ENCODE measurements at regions not wholly inside any gene's neighbourhood (a gene's known extent, or its start where the extent isn't known, plus 50 kb on each side); places are given as distances from the start of the nearest gene placed in this dataset.
"Not testable (repeated sequence)": the region's sequence is repeated elsewhere in the genome, so short reads cannot be mapped to it uniquely, and the experiment has no call there.

GRCh38 chr6:106800379-106800778 lies 171.0 kb downstream of the QRSL1 start:
- DNase-seq (ENCODE audit: low read depth, low spot score), result no peak

GRCh38 chr6:106799031-106799894 lies 169.9 kb downstream of the QRSL1 start:
- peak; percentile 95 for DNase-seq (ENCODE audit: low read depth, low spot score)

- no peak for DNase-seq (ENCODE audit: low read depth, low spot score)
Measured at GRCh38 chr6:106797186-106797585, 167.8 kb downstream of the QRSL1 start.

GRCh38 chr6:106796781-106797180 lies 167.4 kb downstream of the QRSL1 start:
- DNase-seq (ENCODE audit: low read depth, low spot score), result no peak

- DNase-seq (ENCODE audit: low read depth, low spot score), result no peak
Measured at GRCh38 chr6:106794129-106794528, 164.8 kb downstream of the QRSL1 start.

- DNase-seq (ENCODE audit: low read depth, low spot score), result no peak
Measured at GRCh38 chr6:106792536-106793236, 163.3 kb downstream of the QRSL1 start.

GRCh38 chr6:106790935-106791334 lies 161.6 kb downstream of the QRSL1 start:
- DNase-seq (ENCODE audit: low read depth, low spot score), result no peak

GRCh38 chr6:106790149-106790770 lies 160.9 kb downstream of the QRSL1 start:
- DNase-seq (ENCODE audit: low read depth, low spot score), result no peak

GRCh38 chr6:106789428-106790148 lies 160.2 kb downstream of the QRSL1 start:
- DNase-seq (ENCODE audit: low read depth, low spot score), result no peak

GRCh38 chr6:106788761-106789160 lies 159.4 kb downstream of the QRSL1 start:
- DNase-seq (ENCODE audit: low read depth, low spot score), result no peak

GRCh38 chr6:106787327-106788196 lies 158.2 kb downstream of the QRSL1 start:
- DNase-seq (ENCODE audit: low read depth, low spot score), result no peak

- DNase-seq (ENCODE audit: low read depth, low spot score), result no peak
Measured at GRCh38 chr6:106785298-106785697, 155.9 kb downstream of the QRSL1 start.

GRCh38 chr6:106783640-106784566 lies 154.5 kb downstream of the QRSL1 start:
- DNase-seq (ENCODE audit: low read depth, low spot score), result no peak

- DNase-seq (ENCODE audit: low read depth, low spot score), result peak; percentile 49
Measured at GRCh38 chr6:106782536-106783285, 153.3 kb downstream of the QRSL1 start.

- DNase-seq (ENCODE audit: low read depth, low spot score), result not testable (repeated sequence)
Measured at GRCh38 chr6:106779552-106779951, 150.2 kb downstream of the QRSL1 start.

- no peak for DNase-seq (ENCODE audit: low read depth, low spot score)
Measured at GRCh38 chr6:106778943-106779342, 149.6 kb downstream of the QRSL1 start.

GRCh38 chr6:106773996-106774629 lies 144.7 kb downstream of the QRSL1 start:
- no peak for DNase-seq (ENCODE audit: low read depth, low spot score)

- peak; percentile 89 for DNase-seq (ENCODE audit: low read depth, low spot score)
Measured at GRCh38 chr6:106773522-106773921, 144.1 kb downstream of the QRSL1 start.

Measured in ELF-1 (cell line).